MM.1S (cell line): ENCODE measurements at regions not wholly inside any gene's neighbourhood (a gene's known extent, or its start where the extent isn't known, plus 50 kb on each side); places are given as distances from the start of the nearest gene placed in this dataset.

Experiments used
- EZH2 ChIP-seq: fragments of 300-600 bp; sonication (generic); optimal IDR thresholded peaks from 2 replicates; pipeline ENCODE3; 2017; ENCODE audit warnings: low read depth, mild to moderate bottlenecking, antibody characterized with exemption, low read length, mixed read lengths
- EZH2phosphoT487 ChIP-seq: fragments of 300-600 bp; sonication (generic); IDR thresholded peaks from 2 replicates; pipeline ENCODE4 v1.6.1; 2018; ENCODE audit warnings: antibody characterized with exemption, low read length
- TF ChIP-seq, protein P1 (sequence below): fragments of 300-600 bp; sonication (generic); IDR thresholded peaks from 2 replicates; pipeline ENCODE4 v1.5.1; 2016; ENCODE audit warnings: antibody characterized with exemption, low read length, mixed read lengths

DNA sequence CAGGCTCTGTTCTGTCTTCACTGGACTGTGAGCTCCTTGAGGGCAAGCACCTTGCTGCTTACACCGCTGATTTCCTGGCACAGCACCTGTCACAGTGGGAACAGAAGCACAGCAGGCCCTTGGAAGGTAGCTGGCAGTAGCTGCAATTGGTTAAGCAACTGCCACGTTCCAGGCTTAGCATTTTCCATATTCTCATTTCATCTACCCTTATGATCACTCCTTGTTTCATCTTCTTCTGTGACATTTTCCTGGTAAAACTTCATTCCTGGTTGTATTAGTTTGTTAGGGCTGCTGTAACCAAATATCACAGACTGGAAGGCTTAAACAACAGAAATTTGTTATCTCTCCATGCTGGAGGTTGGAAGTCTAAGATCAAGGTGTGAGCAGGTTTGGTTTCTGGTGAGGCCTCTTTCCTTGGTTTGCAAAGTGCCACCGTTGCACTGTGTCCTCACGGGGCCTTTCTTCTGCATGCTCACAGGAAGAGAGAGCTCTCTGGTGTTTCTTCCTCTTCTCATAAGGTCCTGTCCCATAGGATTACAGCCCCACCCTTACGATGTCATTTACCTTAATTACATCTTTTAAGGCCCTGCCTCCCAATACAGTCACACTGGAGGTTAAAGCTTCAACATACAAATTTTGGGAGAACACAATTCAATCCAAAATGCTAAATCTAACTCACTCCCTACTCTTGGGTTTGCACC, 121.7 kb upstream of the CPSF6 start:
- TF ChIP-seq, protein P1, sequence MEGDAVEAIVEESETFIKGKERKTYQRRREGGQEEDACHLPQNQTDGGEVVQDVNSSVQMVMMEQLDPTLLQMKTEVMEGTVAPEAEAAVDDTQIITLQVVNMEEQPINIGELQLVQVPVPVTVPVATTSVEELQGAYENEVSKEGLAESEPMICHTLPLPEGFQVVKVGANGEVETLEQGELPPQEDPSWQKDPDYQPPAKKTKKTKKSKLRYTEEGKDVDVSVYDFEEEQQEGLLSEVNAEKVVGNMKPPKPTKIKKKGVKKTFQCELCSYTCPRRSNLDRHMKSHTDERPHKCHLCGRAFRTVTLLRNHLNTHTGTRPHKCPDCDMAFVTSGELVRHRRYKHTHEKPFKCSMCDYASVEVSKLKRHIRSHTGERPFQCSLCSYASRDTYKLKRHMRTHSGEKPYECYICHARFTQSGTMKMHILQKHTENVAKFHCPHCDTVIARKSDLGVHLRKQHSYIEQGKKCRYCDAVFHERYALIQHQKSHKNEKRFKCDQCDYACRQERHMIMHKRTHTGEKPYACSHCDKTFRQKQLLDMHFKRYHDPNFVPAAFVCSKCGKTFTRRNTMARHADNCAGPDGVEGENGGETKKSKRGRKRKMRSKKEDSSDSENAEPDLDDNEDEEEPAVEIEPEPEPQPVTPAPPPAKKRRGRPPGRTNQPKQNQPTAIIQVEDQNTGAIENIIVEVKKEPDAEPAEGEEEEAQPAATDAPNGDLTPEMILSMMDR = no peak
- TF ChIP-seq EZH2phosphoT487 = no peak
- TF ChIP-seq EZH2 = no peak
